A549 (cell line): ENCODE measurements at regions not wholly inside any gene's neighbourhood (a gene's known extent, or its start where the extent isn't known, plus 50 kb on each side); places are given as distances from the start of the nearest gene placed in this dataset.

Experiments used
- ATAC-seq, 2 experiments: fragments of 200-7000 bp in 1 of 2; fragments of >200 bp in 1 of 2; cut with Nextera tagmentation in 1 of 2; cut with Tn5 transposase in 1 of 2; 3 replicates each; pipeline versions ENCODE4 v1.8.0 to v1.9.1; 2018 to 2020; ENCODE audit warnings: mild to moderate bottlenecking in 1 of 2, moderate library complexity in 1 of 2
- CTCF ChIA-PET: fragments of 300-600 bp; sonication (Branson Sonifier 250); formaldehyde crosslinking; extraction: SDS; loops from one replicate; lab custom pipeline; 2021; ENCODE audit warnings: antibody characterized with exemption, inconsistent platforms; lab: Yijun Ruan, JAX
- POLR2A ChIA-PET: fragments of 350-600 bp; formaldehyde crosslinking; extraction: SDS; loops from one replicate; lab custom pipeline; 2021; ENCODE audit warnings: antibody characterized with exemption, inconsistent platforms; lab: Yijun Ruan, JAX
- DNase-seq, 2 experiments: peaks; one replicate each; pipeline versions ENCODE4 v3.0.0 to v3.0.0-alpha.2; 2011 to 2016; ENCODE audit warnings: low read depth in 1 of 2, low spot score in 1 of 2
- FAIRE-seq: peaks from 2 replicates; lab custom pipeline; 2011; peaks lifted over from hg19 to GRCh38; lab: Jason Lieb, UNC
- H3K27ac ChIP-seq, 2 experiments: fragments of >200 bp; sonication (Bioruptor Twin); formaldehyde crosslinking; 3 replicates each; pipeline ENCODE4 v1.5.1; 2016 to 2017
- H3K4me1 ChIP-seq: fragments of >200 bp; sonication (Bioruptor Twin); formaldehyde crosslinking; 3 replicates; pipeline ENCODE4 v1.6.1; 2016
- H3K4me2 ChIP-seq: fragments of >200 bp; sonication (Bioruptor Twin); formaldehyde crosslinking; 3 replicates; pipeline ENCODE4 v1.6.1; 2016
- H3K4me3 ChIP-seq: fragments of >200 bp; sonication (Bioruptor Twin); formaldehyde crosslinking; 3 replicates; pipeline ENCODE4 v1.5.1; 2016
- H3K9me3 ChIP-seq: fragments of >200 bp; sonication (Bioruptor Twin); formaldehyde crosslinking; 3 replicates; pipeline ENCODE4 v1.6.1; 2016
- BCL3 ChIP-seq: fragments of >200 bp; sonication (Bioruptor Twin); formaldehyde crosslinking; IDR thresholded peaks from 3 replicates; pipeline ENCODE4 v1.6.1; 2016
- CBX8 ChIP-seq: fragments of 200-600 bp; sonication (generic); IDR thresholded peaks from 2 replicates; pipeline ENCODE4 v1.6.1; 2016
- CEBPB ChIP-seq, 2 experiments: fragments of >200 bp in 1 of 2; sonication (Bioruptor Twin) in 1 of 2; formaldehyde crosslinking in 1 of 2; IDR thresholded peaks; 2 replicates each; pipeline ENCODE4 v1.6.1; 2012 to 2016
- E2F6 ChIP-seq: IDR thresholded peaks from 2 replicates; pipeline ENCODE4 v1.6.1; 2012; ENCODE audit warnings: low read depth, borderline replicate concordance
- EHF ChIP-seq: fragments of 250-450 bp; sonication (Bioruptor Pico); IDR thresholded peaks from 2 replicates; pipeline ENCODE4 v1.5.0; 2020; ENCODE audit warnings: mild to moderate bottlenecking
- EP300 ChIP-seq, 2 experiments: fragments of >200 bp; sonication (Bioruptor Twin); formaldehyde crosslinking; IDR thresholded peaks; 2 replicates in 1 of 2; 3 replicates in 1 of 2; pipeline ENCODE4 v1.6.1; 2016 to 2017
- HDAC2 ChIP-seq: fragments of 200-600 bp; sonication (generic); IDR thresholded peaks from 2 replicates; pipeline ENCODE4 v1.6.1; 2016
- HMGXB4 ChIP-seq: fragments of 250-450 bp; sonication (Bioruptor Pico); IDR thresholded peaks from 2 replicates; pipeline ENCODE4 v1.5.0; 2021; ENCODE audit warnings: mild to moderate bottlenecking, moderate library complexity, borderline replicate concordance
- HOXA7 ChIP-seq: fragments of 250-450 bp; sonication (Bioruptor Pico); IDR thresholded peaks from 2 replicates; pipeline ENCODE4 v1.5.0; 2020; ENCODE audit warnings: mild to moderate bottlenecking, moderate library complexity
- HOXB13 ChIP-seq: fragments of 250-450 bp; sonication (Bioruptor Pico); IDR thresholded peaks from 2 replicates; pipeline ENCODE4 v1.5.0; 2020; ENCODE audit warnings: low read depth, mild to moderate bottlenecking, moderate library complexity
- JUN ChIP-seq, 2 experiments: fragments of >200 bp; sonication (Bioruptor Twin); formaldehyde crosslinking; IDR thresholded peaks; 2 replicates in 1 of 2; 3 replicates in 1 of 2; pipeline ENCODE4 v1.6.1; 2016 to 2017
- JUNB ChIP-seq: fragments of >200 bp; sonication (Bioruptor Twin); formaldehyde crosslinking; IDR thresholded peaks from 2 replicates; pipeline ENCODE4 v1.6.1; 2016
- KDM5A ChIP-seq: fragments of 200-600 bp; sonication (generic); IDR thresholded peaks from 2 replicates; pipeline ENCODE4 v1.6.1; 2016; ENCODE audit warnings: antibody characterized with exemption, mild to moderate bottlenecking
- MAFK ChIP-seq: fragments of 450-650 bp; IDR thresholded peaks from 2 replicates; pipeline ENCODE4 v1.6.1; 2014; ENCODE audit not compliant: partially characterized antibody
- MAX ChIP-seq: IDR thresholded peaks from 2 replicates; pipeline ENCODE4 v1.6.1; 2012
- MAZ ChIP-seq: fragments of 150-350 bp; IDR thresholded peaks from 2 replicates; pipeline ENCODE4 v1.6.1; 2014; ENCODE audit warnings: antibody characterized with exemption, low read depth, low read length, borderline replicate concordance
- MYC ChIP-seq: IDR thresholded peaks from 2 replicates; pipeline ENCODE4 v1.6.1; 2012; ENCODE audit warnings: mild to moderate bottlenecking, inconsistent platforms, low read length, improper control_type of control experiment, borderline replicate concordance
- NFE2L2 ChIP-seq: fragments of 150-350 bp; conservative IDR thresholded peaks from 2 replicates; pipeline ENCODE4 v1.6.1; 2014; ENCODE audit warnings: low read length
- NR3C1 ChIP-seq: fragments of >200 bp; sonication (Bioruptor Twin); formaldehyde crosslinking; IDR thresholded peaks from 3 replicates; pipeline ENCODE4 v1.6.1; 2017
- PBX3 ChIP-seq: IDR thresholded peaks from 2 replicates; pipeline ENCODE4 v1.6.1; 2012
- PHF8 ChIP-seq: fragments of 200-600 bp; sonication (generic); IDR thresholded peaks from 2 replicates; pipeline ENCODE4 v1.6.1; 2016; ENCODE audit warnings: low read depth, mild to moderate bottlenecking, antibody characterized with exemption, moderate library complexity, borderline replicate concordance
- POLR2AphosphoS2 ChIP-seq: conservative IDR thresholded peaks from 2 replicates; pipeline ENCODE4 v1.6.1; 2012; ENCODE audit warnings: low read length, improper control_type of control experiment, inconsistent platforms
- TFCP2L1 ChIP-seq: fragments of 250-450 bp; sonication (Bioruptor Pico); IDR thresholded peaks from 2 replicates; pipeline ENCODE4 v1.5.0; 2021; ENCODE audit warnings: mild to moderate bottlenecking
- ZC3H11A ChIP-seq: fragments of 450-650 bp; IDR thresholded peaks from 2 replicates; pipeline ENCODE4 v1.6.1; 2014; ENCODE audit warnings: antibody characterized with exemption, mild to moderate bottlenecking
- ZFP36 ChIP-seq: fragments of 450-650 bp; IDR thresholded peaks from 2 replicates; pipeline ENCODE4 v1.6.1; 2014; ENCODE audit warnings: borderline replicate concordance; ENCODE audit not compliant: partially characterized antibody
- ZSCAN20 ChIP-seq: fragments of 250-450 bp; sonication (Bioruptor Pico); IDR thresholded peaks from 2 replicates; pipeline ENCODE4 v1.8.0; 2022; ENCODE audit warnings: mild to moderate bottlenecking, moderate library complexity
- WGBS: methylation state at CpG from one replicate; pipeline ENCODE4 v1.1.6; 2017; ENCODE audit errors: missing lambda C conversion rate; 5-methylcytosine and 5-hydroxymethylcytosine counted together
- TF ChIP-seq, protein P1 (sequence below): fragments of >200 bp; sonication (Bioruptor Twin); formaldehyde crosslinking; IDR thresholded peaks from 3 replicates; pipeline ENCODE4 v1.5.1; 2016
- TF ChIP-seq, protein P2 (sequence below): fragments of 150-350 bp; IDR thresholded peaks from 2 replicates; pipeline ENCODE4 v1.6.1; 2014; ENCODE audit warnings: low read depth, mild to moderate bottlenecking, low read length
- TF ChIP-seq, protein P3 (sequence below): fragments of 250-450 bp; sonication (Bioruptor Pico); IDR thresholded peaks from 2 replicates; pipeline ENCODE4 v1.5.0; 2020; ENCODE audit warnings: low read depth, mild to moderate bottlenecking, moderate library complexity

DNA sequence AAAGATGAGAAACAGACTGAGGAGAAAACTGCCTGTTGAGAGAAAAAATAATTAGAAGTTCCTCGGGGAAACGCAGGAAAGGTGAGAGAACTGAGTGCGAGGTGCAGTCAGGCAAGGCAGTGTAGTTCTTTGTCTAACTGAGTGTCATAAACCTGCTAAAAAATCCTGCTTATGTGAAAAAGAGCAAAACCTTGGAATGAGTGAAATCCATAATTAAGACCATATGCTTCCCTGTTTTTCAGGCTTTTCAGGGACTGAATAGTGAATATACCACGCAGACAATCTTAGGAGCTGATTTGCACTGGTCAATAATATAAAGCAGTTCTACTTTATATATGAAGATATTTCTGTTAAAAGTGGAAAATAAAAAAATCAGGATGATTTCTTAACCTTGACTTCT lies 104.9 kb downstream of the RASGEF1B start:
- H3K4me1 ChIP-seq: no peaks in the 10 kb centered on the region
- no peak overlapping the region for H3K4me2 ChIP-seq
- no peak for TF ChIP-seq JUNB
- no peak for TF ChIP-seq MAZ
- TF ChIP-seq CEBPB (IDR thresholded peaks at IDR 0.05): no peak
- no peak for TF ChIP-seq BCL3
- TF ChIP-seq HDAC2: no peak
- no peak for TF ChIP-seq HOXA7 (CRISPR knock-in tag)
- no peak for TF ChIP-seq HMGXB4 (CRISPR knock-in tag)
- no peak for TF ChIP-seq MAX
- TF ChIP-seq KDM5A: no peak
- no peak for TF ChIP-seq PBX3
- TF ChIP-seq HOXB13: no peak
- no peak for TF ChIP-seq EP300 (IDR thresholded peaks at IDR 0.05)
- TF ChIP-seq POLR2AphosphoS2: no peak
- TF ChIP-seq E2F6: no peak
- TF ChIP-seq, protein P1, sequence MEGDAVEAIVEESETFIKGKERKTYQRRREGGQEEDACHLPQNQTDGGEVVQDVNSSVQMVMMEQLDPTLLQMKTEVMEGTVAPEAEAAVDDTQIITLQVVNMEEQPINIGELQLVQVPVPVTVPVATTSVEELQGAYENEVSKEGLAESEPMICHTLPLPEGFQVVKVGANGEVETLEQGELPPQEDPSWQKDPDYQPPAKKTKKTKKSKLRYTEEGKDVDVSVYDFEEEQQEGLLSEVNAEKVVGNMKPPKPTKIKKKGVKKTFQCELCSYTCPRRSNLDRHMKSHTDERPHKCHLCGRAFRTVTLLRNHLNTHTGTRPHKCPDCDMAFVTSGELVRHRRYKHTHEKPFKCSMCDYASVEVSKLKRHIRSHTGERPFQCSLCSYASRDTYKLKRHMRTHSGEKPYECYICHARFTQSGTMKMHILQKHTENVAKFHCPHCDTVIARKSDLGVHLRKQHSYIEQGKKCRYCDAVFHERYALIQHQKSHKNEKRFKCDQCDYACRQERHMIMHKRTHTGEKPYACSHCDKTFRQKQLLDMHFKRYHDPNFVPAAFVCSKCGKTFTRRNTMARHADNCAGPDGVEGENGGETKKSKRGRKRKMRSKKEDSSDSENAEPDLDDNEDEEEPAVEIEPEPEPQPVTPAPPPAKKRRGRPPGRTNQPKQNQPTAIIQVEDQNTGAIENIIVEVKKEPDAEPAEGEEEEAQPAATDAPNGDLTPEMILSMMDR: no peak
- TF ChIP-seq ZSCAN20 (CRISPR knock-in tag): no peak
- no peak for TF ChIP-seq ZFP36
- no peak for TF ChIP-seq CBX8
- TF ChIP-seq JUN (IDR thresholded peaks at IDR 0.05): no peak
- no peaks in the 10 kb centered on the region for H3K9me3 ChIP-seq
- ATAC-seq (no peak), FAIRE-seq (no peak), DNase-seq (no peak)
- H3K27ac ChIP-seq: no peak overlapping the region
- ChIA-PET CTCF (interaction anchor here (1.1 kb wide), 1 partner anchor 297 kb away, joined by 4 read pairs; no protein-coding TSS in a partner anchor), POLR2A (no interaction called here)
- H3K4me3 ChIP-seq: no peak overlapping the region
- 47% methylated on average over 4 of the region's 4 CpGs for WGBS

GRCh38 chr4:81360737-81361136 lies 111.0 kb downstream of the RASGEF1B start:
- Histone ChIP-seq H3K9me3 (no peaks in the 10 kb centered on the region), H3K4me2 (no peak overlapping the region), H3K4me1 (no peaks in the 10 kb centered on the region), H3K4me3 (no peak overlapping the region), H3K27ac (no peak overlapping the region)
- ATAC-seq: no peak
- CTCF ChIA-PET: interaction anchor here (0.7 kb wide), 1 partner anchor 9 kb away, joined by 3 read pairs; no protein-coding TSS in a partner anchor
- FAIRE-seq: no peak
- TF ChIP-seq, protein P2, sequence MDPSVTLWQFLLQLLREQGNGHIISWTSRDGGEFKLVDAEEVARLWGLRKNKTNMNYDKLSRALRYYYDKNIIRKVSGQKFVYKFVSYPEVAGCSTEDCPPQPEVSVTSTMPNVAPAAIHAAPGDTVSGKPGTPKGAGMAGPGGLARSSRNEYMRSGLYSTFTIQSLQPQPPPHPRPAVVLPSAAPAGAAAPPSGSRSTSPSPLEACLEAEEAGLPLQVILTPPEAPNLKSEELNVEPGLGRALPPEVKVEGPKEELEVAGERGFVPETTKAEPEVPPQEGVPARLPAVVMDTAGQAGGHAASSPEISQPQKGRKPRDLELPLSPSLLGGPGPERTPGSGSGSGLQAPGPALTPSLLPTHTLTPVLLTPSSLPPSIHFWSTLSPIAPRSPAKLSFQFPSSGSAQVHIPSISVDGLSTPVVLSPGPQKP: no peak
- TF ChIP-seq PHF8: no peak
- TF ChIP-seq MAFK: no peak
- no peak for TF ChIP-seq JUN (IDR thresholded peaks at IDR 0.05)
- TF ChIP-seq HMGXB4 (CRISPR knock-in tag): no peak
- TF ChIP-seq NFE2L2: no peak
- TF ChIP-seq, protein P3, sequence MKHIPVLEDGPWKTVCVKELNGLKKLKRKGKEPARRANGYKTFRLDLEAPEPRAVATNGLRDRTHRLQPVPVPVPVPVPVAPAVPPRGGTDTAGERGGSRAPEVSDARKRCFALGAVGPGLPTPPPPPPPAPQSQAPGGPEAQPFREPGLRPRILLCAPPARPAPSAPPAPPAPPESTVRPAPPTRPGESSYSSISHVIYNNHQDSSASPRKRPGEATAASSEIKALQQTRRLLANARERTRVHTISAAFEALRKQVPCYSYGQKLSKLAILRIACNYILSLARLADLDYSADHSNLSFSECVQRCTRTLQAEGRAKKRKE (CRISPR knock-in tag): no peak
- TF ChIP-seq MYC: no peak
- no peak for TF ChIP-seq TFCP2L1 (CRISPR knock-in tag)
- TF ChIP-seq ZC3H11A: no peak
- TF ChIP-seq JUNB: no peak
- no peak for TF ChIP-seq NR3C1
- no peak for TF ChIP-seq EHF (CRISPR knock-in tag)
- no peak for TF ChIP-seq HDAC2
- POLR2A ChIA-PET: no interaction called here
- DNase-seq: no peak
- 5% methylated on average over 3 of the region's 3 CpGs for WGBS
